SK-N-MC (cell line): ENCODE measurements at regions not wholly inside any gene's neighbourhood (a gene's known extent, or its start where the extent isn't known, plus 50 kb on each side); places are given as distances from the start of the nearest gene placed in this dataset.

Experiments used
- EZH2 ChIP-seq: fragments of 200-600 bp; sonication (generic); IDR thresholded peaks from one replicate; pipeline ENCODE4 v1.6.1; 2017; ENCODE audit warnings: antibody characterized with exemption
- FOXP2 ChIP-seq: optimal IDR thresholded peaks from 2 replicates; pipeline ENCODE3; 2011; ENCODE audit warnings: mild to moderate bottlenecking, moderate library complexity; ENCODE audit not compliant: insufficient read depth; ENCODE audit errors: extremely low read length, control extremely low read depth
- POLR2AphosphoS5 ChIP-seq: IDR thresholded peaks from 2 replicates; pipeline ENCODE4 v1.6.1; 2012; ENCODE audit warnings: mild to moderate bottlenecking, low read depth, low read length, borderline replicate concordance

DNA sequence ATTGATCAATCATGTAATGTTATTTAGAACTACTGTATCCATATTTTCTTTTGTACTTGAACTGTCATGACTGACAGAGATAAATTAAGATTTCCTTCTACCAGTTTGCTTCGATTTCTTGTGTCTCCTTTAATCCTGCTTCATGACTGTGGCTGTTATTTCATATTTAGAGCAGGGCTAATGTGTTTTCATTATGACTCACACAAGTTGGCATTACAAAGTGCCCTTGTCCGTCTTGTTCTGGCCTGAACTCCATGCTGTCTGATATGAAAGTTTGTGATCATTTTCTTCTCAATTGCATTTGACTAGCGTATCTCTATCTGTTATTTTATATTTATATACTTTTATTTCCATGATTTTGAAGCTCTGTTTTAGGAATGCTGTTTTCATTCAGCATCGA is 344.1 kb upstream of the PRKCQ start:
- no peak for TF ChIP-seq EZH2
- no peak for TF ChIP-seq POLR2AphosphoS5
- no peak for TF ChIP-seq FOXP2
